Adrenal gland (tissue), 5 donors: ENCODE measurements at regions not wholly inside any gene's neighbourhood (a gene's known extent, or its start where the extent isn't known, plus 50 kb on each side); places are given as distances from the start of the nearest gene placed in this dataset.

Experiments
- POLR2A ChIP-seq, 2 donors: fragments of 450-650 bp; IDR thresholded peaks; one replicate each; pipeline ENCODE4 v1.6.1; 2017; ENCODE audit warnings: antibody characterized with exemption in 2 of 2, mild to moderate bottlenecking in 2 of 2, moderate library complexity in 1 of 2
- TF ChIP-seq, protein P1 (sequence below), 6 experiments: fragments of 450-650 bp in 4 of 6; fragments of 200-600 bp in 2 of 6; sonication (generic) in 1 of 6; IDR thresholded peaks; 1 replicate in 5 of 6; 2 replicates in 1 of 6; pipeline versions ENCODE4 v1.5.1 to v1.8.0; 2016 to 2021; ENCODE audit warnings: antibody characterized with exemption in 6 of 6, mild to moderate bottlenecking in 2 of 6, moderate library complexity in 1 of 6
- donor health status: DM: no; HTN: no; CAD: no.

DNA sequence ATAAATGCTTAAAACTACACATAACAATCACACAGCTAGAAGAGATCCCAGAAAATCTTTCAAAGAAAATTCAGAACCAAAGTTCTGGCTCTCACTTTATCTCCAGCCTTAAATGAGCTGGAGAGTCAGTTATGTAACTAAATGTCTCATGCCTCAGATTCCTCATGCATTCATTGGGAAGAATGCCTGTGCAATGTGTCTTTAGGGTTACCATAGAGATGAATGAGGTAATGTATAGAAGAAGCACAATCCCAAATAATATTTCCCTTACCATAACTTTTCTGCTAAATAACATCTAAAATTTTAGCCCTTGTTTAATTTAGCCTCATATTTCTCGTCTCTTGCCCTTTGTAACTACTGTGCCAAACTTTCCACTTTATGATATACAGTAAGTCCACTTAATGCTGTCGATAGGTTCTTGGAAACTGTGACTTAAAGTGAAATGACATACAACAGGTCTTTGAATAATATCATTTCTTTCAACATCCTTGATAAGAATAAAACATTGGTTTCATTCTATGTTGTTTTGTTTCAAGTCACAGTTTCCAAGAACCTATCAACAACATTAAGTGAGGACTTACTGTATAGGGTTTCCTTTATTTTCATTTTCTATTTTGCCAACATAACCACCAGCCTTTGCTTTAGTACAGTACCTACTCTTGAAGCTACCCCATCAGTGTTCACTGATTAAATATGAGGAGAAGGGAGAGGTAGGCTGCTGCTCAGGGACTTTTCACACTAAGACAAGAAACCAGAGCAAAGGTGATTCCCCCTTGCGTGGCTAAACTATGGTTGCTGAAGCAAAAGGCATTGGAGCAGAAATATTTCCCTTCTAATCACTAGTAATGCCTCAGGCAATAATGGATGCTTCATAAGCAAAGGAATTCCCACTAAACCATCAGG lies 295.7 kb upstream of the PTGER4 start:
- TF ChIP-seq, protein P1, sequence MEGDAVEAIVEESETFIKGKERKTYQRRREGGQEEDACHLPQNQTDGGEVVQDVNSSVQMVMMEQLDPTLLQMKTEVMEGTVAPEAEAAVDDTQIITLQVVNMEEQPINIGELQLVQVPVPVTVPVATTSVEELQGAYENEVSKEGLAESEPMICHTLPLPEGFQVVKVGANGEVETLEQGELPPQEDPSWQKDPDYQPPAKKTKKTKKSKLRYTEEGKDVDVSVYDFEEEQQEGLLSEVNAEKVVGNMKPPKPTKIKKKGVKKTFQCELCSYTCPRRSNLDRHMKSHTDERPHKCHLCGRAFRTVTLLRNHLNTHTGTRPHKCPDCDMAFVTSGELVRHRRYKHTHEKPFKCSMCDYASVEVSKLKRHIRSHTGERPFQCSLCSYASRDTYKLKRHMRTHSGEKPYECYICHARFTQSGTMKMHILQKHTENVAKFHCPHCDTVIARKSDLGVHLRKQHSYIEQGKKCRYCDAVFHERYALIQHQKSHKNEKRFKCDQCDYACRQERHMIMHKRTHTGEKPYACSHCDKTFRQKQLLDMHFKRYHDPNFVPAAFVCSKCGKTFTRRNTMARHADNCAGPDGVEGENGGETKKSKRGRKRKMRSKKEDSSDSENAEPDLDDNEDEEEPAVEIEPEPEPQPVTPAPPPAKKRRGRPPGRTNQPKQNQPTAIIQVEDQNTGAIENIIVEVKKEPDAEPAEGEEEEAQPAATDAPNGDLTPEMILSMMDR (IDR thresholded peaks at IDR 0.05): no peak
- TF ChIP-seq POLR2A (IDR thresholded peaks at IDR 0.05): no peak
